Mesenchymal stem cell (in vitro differentiated cells and primary cell): ENCODE measurements at regions not wholly inside any gene's neighbourhood (a gene's known extent, or its start where the extent isn't known, plus 50 kb on each side); places are given as distances from the start of the nearest gene placed in this dataset.

Experiments
- DNase-seq: peaks from one replicate; pipeline ENCODE4 v3.0.0-alpha.2; 2013
- H2AFZ ChIP-seq: one replicate; pipeline ENCODE4 v1.6.1; 2013; ENCODE audit warnings: low read depth, mild to moderate bottlenecking, control low read depth, inconsistent platforms, low read length, moderate library complexity
- H2AK5ac ChIP-seq: 2 replicates; pipeline ENCODE4 v1.6.1; 2013; ENCODE audit warnings: low read length, moderate library complexity, mild to moderate bottlenecking, inconsistent platforms; ENCODE audit not compliant: severe bottlenecking
- H2BK120ac ChIP-seq: one replicate; pipeline ENCODE4 v1.6.1; 2013; ENCODE audit warnings: low read depth, mild to moderate bottlenecking, inconsistent platforms, low read length, moderate library complexity
- H2BK12ac ChIP-seq, 2 experiments: one replicate each; pipeline ENCODE4 v1.6.1; 2013; ENCODE audit warnings: inconsistent platforms in 2 of 2, low read length in 2 of 2, mild to moderate bottlenecking in 2 of 2, moderate library complexity in 2 of 2, control low read depth in 1 of 2
- H2BK15ac ChIP-seq: one replicate; pipeline ENCODE4 v1.6.1; 2013; ENCODE audit warnings: mild to moderate bottlenecking, low read depth, inconsistent platforms; ENCODE audit not compliant: poor library complexity, severe bottlenecking
- H2BK5ac ChIP-seq: 2 replicates; pipeline ENCODE4 v1.6.1; 2013; ENCODE audit warnings: low read depth, mild to moderate bottlenecking, low read length, control low read depth, inconsistent platforms; ENCODE audit not compliant: poor library complexity, severe bottlenecking
- H3K14ac ChIP-seq, 2 experiments: one replicate each; pipeline ENCODE4 v1.6.1; 2013; ENCODE audit warnings: inconsistent platforms in 2 of 2, low read length in 2 of 2, control low read depth in 1 of 2, mild to moderate bottlenecking in 1 of 2, moderate library complexity in 1 of 2
- H3K18ac ChIP-seq, 2 experiments: one replicate each; pipeline ENCODE4 v1.6.1; 2013; ENCODE audit warnings: inconsistent platforms in 2 of 2, low read length in 2 of 2, control low read depth in 1 of 2, low read depth in 1 of 2, mild to moderate bottlenecking in 1 of 2
- H3K23ac ChIP-seq, 2 experiments: one replicate each; pipeline ENCODE4 v1.6.1; 2013; ENCODE audit warnings: inconsistent platforms in 2 of 2, low read length in 2 of 2, mild to moderate bottlenecking in 2 of 2, moderate library complexity in 2 of 2, control low read depth in 1 of 2
- H3K27ac ChIP-seq: 2 replicates; pipeline ENCODE4 v1.5.1; 2013; ENCODE audit warnings: mild to moderate bottlenecking, moderate library complexity, low read length, control low read depth, inconsistent platforms; ENCODE audit not compliant: poor library complexity, severe bottlenecking
- H3K27me3 ChIP-seq, 2 experiments: 2 replicates each; pipeline versions ENCODE4 v1.6.1 to v1.7.0; 2013; ENCODE audit warnings: low read length in 2 of 2, mild to moderate bottlenecking in 2 of 2, moderate library complexity in 2 of 2, control low read depth in 1 of 2, inconsistent platforms in 1 of 2; ENCODE audit not compliant: control insufficient read depth in 1 of 2, insufficient read depth in 1 of 2
- H3K36me3 ChIP-seq, 2 experiments: 2 replicates each; pipeline versions ENCODE4 v1.6.1 to v1.7.0; 2013; ENCODE audit warnings: low read length in 2 of 2, control low read depth in 1 of 2, inconsistent platforms in 1 of 2, low read depth in 1 of 2, mild to moderate bottlenecking in 1 of 2; ENCODE audit not compliant: insufficient read depth in 2 of 2, control insufficient read depth in 1 of 2
- H3K4ac ChIP-seq, 2 experiments: one replicate each; pipeline ENCODE4 v1.6.1; 2013; ENCODE audit warnings: inconsistent platforms in 2 of 2, low read length in 2 of 2, mild to moderate bottlenecking in 2 of 2, moderate library complexity in 2 of 2, control low read depth in 1 of 2, low read depth in 1 of 2
- H3K4me1 ChIP-seq: 2 replicates; pipeline ENCODE4 v1.6.1; 2013; ENCODE audit warnings: low read depth, low read length, control low read depth; ENCODE audit not compliant: control insufficient read depth, insufficient read depth
- H3K4me2 ChIP-seq: 2 replicates; pipeline ENCODE4 v1.6.1; 2013; ENCODE audit warnings: low read length, mild to moderate bottlenecking, inconsistent platforms; ENCODE audit not compliant: poor library complexity, severe bottlenecking
- H3K4me3 ChIP-seq, 2 experiments: 2 replicates each; pipeline versions ENCODE4 v1.5.1 to v1.7.0; 2013; ENCODE audit warnings: low read length in 2 of 2, mild to moderate bottlenecking in 2 of 2, control low read depth in 1 of 2, low read depth in 1 of 2; ENCODE audit not compliant: insufficient read depth in 1 of 2
- H3K79me1 ChIP-seq: replicated peaks from 2 replicates; pipeline ENCODE4 v1.6.1; 2013; ENCODE audit warnings: mild to moderate bottlenecking, control low read depth, low read length, inconsistent platforms; ENCODE audit not compliant: poor library complexity, severe bottlenecking
- H3K9ac ChIP-seq: 2 replicates; pipeline ENCODE4 v1.7.0; 2013; ENCODE audit warnings: mild to moderate bottlenecking, low read length, moderate library complexity
- H3K9me3 ChIP-seq: 2 replicates; pipeline ENCODE4 v1.7.0; 2013; ENCODE audit warnings: mild to moderate bottlenecking, low read length; ENCODE audit not compliant: control insufficient read depth
- H4K8ac ChIP-seq: one replicate; pipeline ENCODE4 v1.6.1; 2013; ENCODE audit warnings: inconsistent platforms, mild to moderate bottlenecking, low read length, moderate library complexity
- H4K91ac ChIP-seq: one replicate; pipeline ENCODE4 v1.6.1; 2013; ENCODE audit warnings: mild to moderate bottlenecking, low read length, inconsistent platforms
- WGBS: methylation state at CpG from one replicate; pipeline ENCODE4 v1.1.7; 2013; ENCODE audit warnings: mixed read lengths; 5-methylcytosine and 5-hydroxymethylcytosine counted together

GRCh38 chr13:21868823-21869222 lies 197.9 kb downstream of the FGF9 start:
- no peak overlapping the region for H3K14ac ChIP-seq

GRCh38 chr13:21871382-21871781 lies 200.5 kb downstream of the FGF9 start:
- H2BK15ac ChIP-seq: no peak overlapping the region
- no peaks in the 10 kb centered on the region for H3K36me3 ChIP-seq
- no peak for DNase-seq
- H2AK5ac ChIP-seq: no peak overlapping the region
- H3K14ac ChIP-seq: no peak overlapping the region
- H3K27me3 ChIP-seq: no peaks in the 10 kb centered on the region
- no peak overlapping the region for H2BK12ac ChIP-seq
- H3K18ac ChIP-seq: no peak overlapping the region
- H4K91ac ChIP-seq: no peak overlapping the region
- no peak overlapping the region for H3K4me2 ChIP-seq
- H3K79me1 ChIP-seq: no peaks in the 10 kb centered on the region
- WGBS: 69% methylated on average over 6 of the region's 7 CpGs
- H3K4me3 ChIP-seq: no peak overlapping the region
- H3K9ac ChIP-seq: no peak overlapping the region
- no peak overlapping the region for H3K23ac ChIP-seq
- H2BK120ac ChIP-seq: no peak overlapping the region
- H3K4ac ChIP-seq: no peak overlapping the region
- peaks cover 4% of the 10 kb centered on the region for H3K4me1 ChIP-seq
- H3K9me3 ChIP-seq: no peaks in the 10 kb centered on the region
- H3K27ac ChIP-seq: no peak overlapping the region
- no peak overlapping the region for H4K8ac ChIP-seq
- H2BK5ac ChIP-seq: no peak overlapping the region
- no peak overlapping the region for H2AFZ ChIP-seq

More at GRCh38 chr13:21868823-21869222, 197.9 kb downstream of the FGF9 start:
- Histone ChIP-seq H3K27me3 (no peaks in the 10 kb centered on the region), H3K23ac (no peak overlapping the region), H3K4me1 (peaks cover 4% of the 10 kb centered on the region), H3K36me3 (no peaks in the 10 kb centered on the region), H3K4me3 (no peak overlapping the region), H3K9me3 (peaks cover 7% of the 10 kb centered on the region), H2AK5ac (no peak overlapping the region), H2BK5ac (no peak overlapping the region), H3K79me1 (no peaks in the 10 kb centered on the region), H2BK120ac (no peak overlapping the region), H3K4ac (no peak overlapping the region), H3K27ac (no peak overlapping the region), H3K18ac (no peak overlapping the region), H3K9ac (no peak overlapping the region), H2AFZ (no peak overlapping the region), H3K4me2 (no peak overlapping the region), H2BK15ac (no peak overlapping the region), H2BK12ac (no peak overlapping the region), H4K8ac (no peak overlapping the region), H4K91ac (no peak overlapping the region)
- DNase-seq: no peak

- no peaks in the 10 kb centered on the region for H3K9me3 ChIP-seq
- H3K36me3 ChIP-seq: no peaks in the 10 kb centered on the region
- WGBS: 90% methylated on average over 3 of the region's 5 CpGs
- peaks cover 4% of the 10 kb centered on the region for H3K4me1 ChIP-seq
- H3K4me2 ChIP-seq: no peak overlapping the region
- no peaks in the 10 kb centered on the region for H3K27me3 ChIP-seq
- H3K4me3 ChIP-seq: no peak overlapping the region
- no peak overlapping the region for H3K27ac ChIP-seq
- H3K4ac ChIP-seq: no peak overlapping the region
- no peak overlapping the region for H2BK120ac ChIP-seq
- no peaks in the 10 kb centered on the region for H3K79me1 ChIP-seq
- no peak overlapping the region for H4K8ac ChIP-seq
- no peak overlapping the region for H2BK12ac ChIP-seq
- no peak for DNase-seq
- H2AFZ ChIP-seq: no peak overlapping the region
- H2AK5ac ChIP-seq: no peak overlapping the region
- H2BK5ac ChIP-seq: no peak overlapping the region
- H3K14ac ChIP-seq: no peak overlapping the region
- H2BK15ac ChIP-seq: no peak overlapping the region
- no peak overlapping the region for H3K23ac ChIP-seq
- H3K18ac ChIP-seq: no peak overlapping the region
- no peak overlapping the region for H3K9ac ChIP-seq
- no peak overlapping the region for H4K91ac ChIP-seq
These were observed 201.0 kb downstream of the FGF9 start for GRCh38 chr13:21871919-21872318.

- H3K79me1 ChIP-seq: no peaks in the 10 kb centered on the region
- no peak overlapping the region for H3K4me2 ChIP-seq
- WGBS: 63% methylated on average over 5 of the region's 5 CpGs
- no peaks in the 10 kb centered on the region for H3K36me3 ChIP-seq
- no peak overlapping the region for H3K27ac ChIP-seq
- H3K4me3 ChIP-seq: no peak overlapping the region
- H2AK5ac ChIP-seq: no peak overlapping the region
- no peak overlapping the region for H2BK5ac ChIP-seq
- no peak overlapping the region for H3K4ac ChIP-seq
- H2BK12ac ChIP-seq: no peak overlapping the region
- no peak overlapping the region for H2AFZ ChIP-seq
- H2BK120ac ChIP-seq: no peak overlapping the region
- H2BK15ac ChIP-seq: no peak overlapping the region
- H3K27me3 ChIP-seq: no peaks in the 10 kb centered on the region
- H3K4me1 ChIP-seq: peaks cover 4% of the 10 kb centered on the region
- no peak for DNase-seq
- no peak overlapping the region for H3K14ac ChIP-seq
- H3K9ac ChIP-seq: no peak overlapping the region
- H3K9me3 ChIP-seq: no peaks in the 10 kb centered on the region
- no peak overlapping the region for H4K91ac ChIP-seq
- H3K18ac ChIP-seq: no peak overlapping the region
- no peak overlapping the region for H3K23ac ChIP-seq
- H4K8ac ChIP-seq: no peak overlapping the region
These were observed 201.9 kb downstream of the FGF9 start for GRCh38 chr13:21872795-21873194.
